Osteoblast (primary cell): ENCODE measurements at regions not wholly inside any gene's neighbourhood (a gene's known extent, or its start where the extent isn't known, plus 50 kb on each side); places are given as distances from the start of the nearest gene placed in this dataset.

ENCODE experiments used
- DNase-seq: peaks from one replicate; pipeline ENCODE4 v3.0.0; 2011; ENCODE audit warnings: low spot score, mixed read lengths; ENCODE audit not compliant: insufficient read length; ENCODE audit errors: missing footprints
- H2AFZ ChIP-seq: 2 replicates; pipeline ENCODE4 v1.6.0; 2011; ENCODE audit warnings: mild to moderate bottlenecking, low read length
- H3K27ac ChIP-seq: 2 replicates; pipeline ENCODE4 v1.5.1; 2011; ENCODE audit warnings: mild to moderate bottlenecking, low read depth, low read length, moderate library complexity
- H3K27me3 ChIP-seq: 2 replicates; pipeline ENCODE4 v1.6.0; 2012; ENCODE audit warnings: mild to moderate bottlenecking, control low read depth, inconsistent platforms, low read length, moderate library complexity; ENCODE audit not compliant: insufficient read depth
- H3K36me3 ChIP-seq: 2 replicates; pipeline ENCODE4 v1.5.1; 2011; ENCODE audit warnings: mild to moderate bottlenecking, low read length, control low read depth, moderate library complexity; ENCODE audit not compliant: insufficient read depth
- H3K4me1 ChIP-seq: 2 replicates; pipeline ENCODE4 v1.5.1; 2011; ENCODE audit warnings: mild to moderate bottlenecking, low read length, control low read depth, moderate library complexity; ENCODE audit not compliant: insufficient read depth
- H3K4me2 ChIP-seq: 2 replicates; pipeline ENCODE4 v1.6.0; 2011; ENCODE audit warnings: mild to moderate bottlenecking, low read length; ENCODE audit not compliant: insufficient read depth
- H3K4me3 ChIP-seq: fragments of 200-600 bp; sonication (generic); 3 replicates; pipeline ENCODE4 v1.5.1; 2012; ENCODE audit warnings: mild to moderate bottlenecking, low read length, inconsistent platforms; ENCODE audit not compliant: insufficient read depth
- H3K79me2 ChIP-seq: 2 replicates; pipeline ENCODE4 v1.6.0; 2012; ENCODE audit warnings: mild to moderate bottlenecking, low read length, control low read depth, inconsistent platforms; ENCODE audit not compliant: insufficient read depth
- H3K9me3 ChIP-seq: 2 replicates; pipeline ENCODE4 v1.5.1; 2011; ENCODE audit warnings: low read depth, low read length, control low read depth
- H4K20me1 ChIP-seq: 2 replicates; pipeline ENCODE4 v1.6.0; 2012; ENCODE audit warnings: mild to moderate bottlenecking, low read length, control low read depth; ENCODE audit not compliant: insufficient read depth
- CTCF ChIP-seq: IDR thresholded peaks from 2 replicates; pipeline ENCODE4 v1.5.1; 2011; ENCODE audit warnings: mild to moderate bottlenecking, low read depth, low read length, moderate library complexity; ENCODE audit errors: extremely low read depth

DNA sequence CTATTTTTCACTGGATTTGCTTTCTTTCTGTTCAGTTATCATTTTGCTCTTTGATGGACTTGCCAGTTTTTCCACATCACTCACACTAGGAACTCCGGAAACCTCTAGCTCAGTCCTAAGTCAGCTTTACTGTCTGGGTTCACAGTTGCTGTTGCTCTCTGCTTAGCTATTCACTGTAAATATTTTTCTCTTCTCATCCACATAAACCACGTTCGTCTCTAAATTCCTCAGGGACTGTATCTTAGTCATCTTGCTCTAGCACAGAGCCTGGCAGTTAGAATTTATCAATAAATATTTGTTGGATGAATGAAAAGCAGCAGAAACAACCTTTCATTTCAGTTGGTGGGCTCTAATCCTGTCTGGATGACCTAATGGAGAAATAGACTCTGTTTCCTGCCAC lies 119.4 kb upstream of the DMD start:
- no peaks in the 10 kb centered on the region for H3K4me1 ChIP-seq
- no peak for DNase-seq
- no peaks in the 10 kb centered on the region for H3K79me2 ChIP-seq
- no peak overlapping the region for H2AFZ ChIP-seq
- H3K27me3 ChIP-seq = no peaks in the 10 kb centered on the region
- no peak overlapping the region for H3K27ac ChIP-seq
- H3K4me2 ChIP-seq = no peak overlapping the region
- no peaks in the 10 kb centered on the region for H3K36me3 ChIP-seq
- TF ChIP-seq CTCF = no peak
- no peaks in the 10 kb centered on the region for H4K20me1 ChIP-seq
- no peaks in the 10 kb centered on the region for H3K9me3 ChIP-seq
- H3K4me3 ChIP-seq = no peak overlapping the region

DNA sequence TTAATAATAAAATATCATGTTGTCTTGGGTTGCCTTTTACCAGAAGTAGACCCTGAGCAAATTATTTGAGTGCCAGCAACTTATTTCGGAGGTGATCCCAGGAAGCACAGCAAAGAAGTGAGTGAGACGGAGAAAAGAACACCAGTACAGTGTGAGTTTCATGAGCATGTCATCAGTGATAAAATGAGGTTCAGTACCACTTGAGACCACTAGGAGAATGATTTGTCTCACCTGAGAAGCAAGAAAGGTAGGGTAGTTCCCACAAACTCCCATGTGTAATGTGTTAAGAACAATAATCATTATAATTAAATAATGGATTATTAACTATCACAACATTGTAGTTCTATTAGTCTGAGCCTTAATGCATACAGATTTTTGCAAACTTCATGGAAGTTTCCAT lies 112.8 kb upstream of the DMD start:
- no peak overlapping the region for H2AFZ ChIP-seq
- no peaks in the 10 kb centered on the region for H3K9me3 ChIP-seq
- no peaks in the 10 kb centered on the region for H3K79me2 ChIP-seq
- H3K27me3 ChIP-seq = no peaks in the 10 kb centered on the region
- H3K27ac ChIP-seq = no peak overlapping the region
- H4K20me1 ChIP-seq = no peaks in the 10 kb centered on the region
- no peaks in the 10 kb centered on the region for H3K36me3 ChIP-seq
- TF ChIP-seq CTCF = no peak
- no peak overlapping the region for H3K4me2 ChIP-seq
- no peaks in the 10 kb centered on the region for H3K4me1 ChIP-seq
- H3K4me3 ChIP-seq = no peak overlapping the region
- no peak for DNase-seq

GRCh38 chrX:33307911-33308354 lies 96.6 kb upstream of the DMD start:
- TF ChIP-seq CTCF = no peak
- H3K9me3 ChIP-seq = no peaks in the 10 kb centered on the region
- H3K27me3 ChIP-seq = no peaks in the 10 kb centered on the region
- H3K4me2 ChIP-seq = no peak overlapping the region
- no peaks in the 10 kb centered on the region for H3K79me2 ChIP-seq
- H2AFZ ChIP-seq = no peak overlapping the region
- H4K20me1 ChIP-seq = no peaks in the 10 kb centered on the region
- no peaks in the 10 kb centered on the region for H3K4me1 ChIP-seq
- H3K4me3 ChIP-seq = no peak overlapping the region
- no peak for DNase-seq
- no peak overlapping the region for H3K27ac ChIP-seq
- H3K36me3 ChIP-seq = no peaks in the 10 kb centered on the region

DNA sequence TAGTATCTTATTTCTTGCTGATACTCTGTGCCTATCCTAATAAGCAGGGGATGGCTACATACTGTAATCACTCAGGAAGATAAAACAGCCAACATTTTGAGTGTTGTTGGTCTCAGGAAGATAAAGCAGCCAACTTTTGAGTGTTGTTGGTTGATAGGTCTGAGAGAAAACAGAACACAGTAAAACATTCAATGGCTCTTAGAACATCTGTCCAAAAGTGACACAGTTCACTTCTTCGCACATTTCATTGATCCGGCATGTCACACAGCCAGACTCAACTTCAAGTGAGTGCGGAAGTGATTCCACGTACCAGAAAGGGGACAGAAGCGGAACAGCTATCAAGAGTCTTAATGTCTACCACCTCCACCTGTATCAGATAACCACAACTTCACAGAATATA lies 87.3 kb upstream of the DMD start:
- no peaks in the 10 kb centered on the region for H4K20me1 ChIP-seq

More for the DNA sequence above, 87.3 kb upstream of the DMD start:
- Histone ChIP-seq H3K27me3 (no peaks in the 10 kb centered on the region), H2AFZ (no peak overlapping the region), H3K4me3 (no peak overlapping the region), H3K9me3 (no peaks in the 10 kb centered on the region), H3K36me3 (no peaks in the 10 kb centered on the region), H3K4me1 (no peaks in the 10 kb centered on the region), H3K4me2 (no peak overlapping the region), H3K79me2 (no peaks in the 10 kb centered on the region), H3K27ac (no peak overlapping the region)
- DNase-seq = no peak
- TF ChIP-seq CTCF = no peak
